GM19372 (cell line): ENCODE measurements at regions not wholly inside any gene's neighbourhood (a gene's known extent, or its start where the extent isn't known, plus 50 kb on each side); places are given as distances from the start of the nearest gene placed in this dataset.

Experiments
- ATAC-seq: cut with Tn5 transposase; IDR thresholded peaks from one replicate; pipeline ENCODE4 v1.9.1; 2021; ENCODE audit warnings: mild to moderate bottlenecking, low read depth, moderate library complexity; ENCODE audit not compliant: unreplicated experiment

DNA sequence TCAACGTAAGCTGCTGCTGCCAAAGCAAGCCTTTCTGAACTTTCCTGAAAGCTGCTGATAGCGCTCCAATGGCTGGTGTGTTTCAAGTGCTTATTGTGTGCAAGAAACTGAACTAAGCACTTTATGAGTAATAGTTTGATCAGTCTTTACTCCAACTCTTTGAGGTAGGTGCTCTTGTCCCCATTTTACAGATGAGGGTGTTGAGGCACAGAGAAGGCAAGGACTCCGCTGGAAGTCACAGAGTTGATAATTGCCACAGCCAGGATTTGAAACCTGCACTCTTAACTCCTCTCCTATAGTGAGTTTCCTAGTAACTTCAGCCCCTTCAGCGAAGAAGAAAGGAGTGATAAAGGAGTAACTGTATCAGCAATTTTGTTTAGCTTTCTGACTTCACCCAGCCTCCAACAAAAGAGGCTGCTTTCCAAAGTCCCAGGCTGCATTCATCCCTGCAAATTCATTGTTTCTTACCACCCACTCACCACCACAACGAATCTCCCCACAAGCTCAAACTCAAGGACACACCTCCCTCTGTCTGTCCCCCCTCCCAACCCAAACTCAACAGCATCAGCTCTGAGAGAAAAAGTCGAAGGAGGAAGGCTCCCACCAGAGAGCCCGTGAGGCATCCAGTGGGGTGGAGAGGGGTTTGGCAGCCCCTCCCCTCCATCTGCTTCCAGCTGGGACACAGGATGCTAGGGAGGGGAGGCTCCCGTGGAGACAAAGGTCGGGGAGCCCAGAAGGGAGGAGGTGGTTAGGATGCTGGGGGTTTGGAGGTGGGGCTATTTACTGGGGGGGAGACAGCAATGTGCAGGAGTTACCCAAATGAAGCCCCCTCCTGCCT is 139.6 kb downstream of the NAV1 start:
- no peak for ATAC-seq

DNA sequence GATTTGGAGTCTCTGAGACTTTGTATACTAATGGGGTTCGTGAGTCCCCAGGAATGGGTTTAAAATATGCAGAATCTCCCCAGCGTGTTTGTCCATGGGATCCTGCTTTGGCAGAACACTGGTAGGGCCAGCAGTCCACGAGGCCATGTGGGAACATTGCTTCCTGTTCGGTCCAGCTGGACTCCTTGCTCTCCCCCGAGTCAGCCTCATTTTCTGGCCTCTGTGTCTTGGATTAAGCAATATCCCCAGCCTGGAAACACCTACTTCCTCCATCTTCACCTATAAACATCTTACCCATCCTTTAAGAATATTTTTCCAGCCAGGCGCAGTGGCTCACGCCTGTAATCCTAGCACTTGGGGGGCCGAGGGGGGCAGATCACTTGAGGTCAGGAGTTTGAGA is 142.4 kb downstream of the NAV1 start:
- no peak for ATAC-seq

DNA sequence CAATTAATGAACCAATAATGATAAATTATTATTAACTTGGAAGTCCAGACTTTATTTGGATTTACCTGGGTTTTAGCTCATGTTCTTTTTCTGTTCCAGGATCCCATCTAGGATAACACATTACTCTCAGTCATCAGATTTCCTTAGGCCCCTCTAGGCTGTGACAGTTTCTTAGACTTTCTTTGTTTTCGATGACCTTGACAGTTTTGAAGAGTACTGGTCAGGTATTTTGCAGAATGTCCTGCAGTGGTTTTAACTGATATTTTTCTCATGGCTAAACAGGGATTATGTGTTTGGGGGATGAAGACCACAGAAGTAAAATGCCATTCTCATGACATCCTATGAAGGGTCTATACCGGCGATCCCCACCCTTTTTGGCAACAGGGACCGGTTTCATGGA is 144.0 kb downstream of the NAV1 start:
- ATAC-seq: no peak

DNA sequence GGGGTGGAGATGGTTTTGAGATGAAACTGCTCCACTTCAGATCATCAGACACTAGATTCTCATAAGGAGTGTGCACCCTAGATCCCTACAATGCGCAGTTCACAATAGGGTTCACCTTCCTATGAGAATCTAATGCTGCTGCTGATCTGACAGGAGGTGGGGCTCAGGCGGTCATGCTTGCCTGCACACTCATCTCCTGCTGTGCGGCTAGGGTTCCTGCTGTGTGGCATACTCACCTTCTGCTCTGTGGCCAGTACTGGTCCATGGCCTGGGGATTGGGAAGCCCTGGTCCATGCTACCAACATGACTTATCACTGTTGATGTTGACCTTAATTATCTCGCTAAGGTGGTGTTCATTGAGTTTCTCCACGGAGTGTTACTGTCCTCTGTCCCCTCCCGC is 144.5 kb downstream of the NAV1 start:
- no peak for ATAC-seq

DNA sequence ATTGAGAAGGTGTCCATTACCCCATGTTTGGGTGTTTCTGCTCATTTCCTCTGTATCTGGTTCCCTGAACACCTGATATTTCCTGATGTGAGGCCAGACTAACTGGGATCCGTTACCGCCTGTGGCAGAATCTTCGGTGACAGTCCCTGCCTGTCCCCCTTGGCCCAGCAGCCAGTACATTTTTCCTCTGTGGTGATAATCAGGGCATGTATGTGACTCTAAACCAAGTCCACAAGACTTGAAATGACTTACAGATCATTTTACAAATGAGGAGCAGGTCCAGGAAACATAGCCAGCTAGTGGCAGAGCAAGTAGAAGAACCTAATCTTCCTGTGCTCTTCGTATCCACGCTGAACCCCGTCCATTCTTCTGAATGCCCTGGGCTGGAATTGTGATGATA is 143.5 kb upstream of the IPO9 start:
- no peak for ATAC-seq

DNA sequence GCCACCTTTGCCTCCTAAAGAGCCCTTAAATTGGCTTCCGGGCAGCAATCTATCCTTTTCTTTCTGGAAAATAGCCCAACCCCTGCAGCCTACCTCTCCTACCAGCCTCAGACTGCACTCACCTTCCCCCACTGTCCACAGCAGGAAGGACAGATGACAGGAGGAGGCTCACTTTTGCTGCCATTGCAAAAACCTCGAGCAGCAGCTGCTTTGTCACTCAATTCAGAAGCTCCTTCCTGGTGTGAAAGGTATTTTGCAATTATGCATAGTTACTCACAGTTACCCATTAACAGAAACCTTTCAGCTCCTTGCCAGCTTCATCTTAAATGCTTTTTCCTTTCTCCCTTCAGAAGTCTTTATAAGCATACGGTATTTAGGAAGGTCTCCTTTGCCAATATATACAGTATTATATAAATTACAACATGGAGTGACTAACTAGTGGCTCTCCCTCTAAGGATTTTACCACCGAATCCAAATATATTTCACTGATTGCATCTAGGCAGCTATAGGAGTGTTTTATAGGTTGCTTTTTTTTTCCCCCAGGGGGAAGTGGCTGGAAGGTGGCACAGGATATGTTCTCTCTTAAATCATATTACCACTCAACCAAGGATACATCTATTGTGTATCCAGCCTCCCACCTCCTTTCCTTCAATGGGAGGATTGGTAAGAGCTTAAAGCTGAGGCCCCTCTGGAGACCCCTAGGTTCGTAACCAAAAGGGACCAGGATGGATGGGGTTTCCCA is 142.1 kb upstream of the IPO9 start:
- ATAC-seq: no peak

DNA sequence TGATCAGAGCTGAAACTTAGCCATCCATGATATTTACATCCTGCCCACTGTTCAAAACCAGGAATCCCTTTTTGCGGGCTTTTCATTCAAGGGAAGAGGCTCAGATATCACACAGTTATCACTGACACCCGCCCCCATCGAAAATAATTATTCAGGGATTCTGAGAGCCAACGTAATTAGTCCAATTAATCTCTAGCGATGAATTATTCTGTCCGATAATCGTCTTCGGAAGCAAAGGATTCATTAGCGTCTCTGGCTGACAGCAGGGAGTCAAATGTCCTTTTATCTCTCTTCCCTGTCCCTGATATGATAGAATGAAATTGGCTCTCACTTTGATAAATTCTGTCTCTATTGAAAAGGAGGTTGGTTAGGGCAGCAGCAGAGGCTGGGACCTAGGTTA is 140.4 kb upstream of the IPO9 start:
- ATAC-seq: no peak

DNA sequence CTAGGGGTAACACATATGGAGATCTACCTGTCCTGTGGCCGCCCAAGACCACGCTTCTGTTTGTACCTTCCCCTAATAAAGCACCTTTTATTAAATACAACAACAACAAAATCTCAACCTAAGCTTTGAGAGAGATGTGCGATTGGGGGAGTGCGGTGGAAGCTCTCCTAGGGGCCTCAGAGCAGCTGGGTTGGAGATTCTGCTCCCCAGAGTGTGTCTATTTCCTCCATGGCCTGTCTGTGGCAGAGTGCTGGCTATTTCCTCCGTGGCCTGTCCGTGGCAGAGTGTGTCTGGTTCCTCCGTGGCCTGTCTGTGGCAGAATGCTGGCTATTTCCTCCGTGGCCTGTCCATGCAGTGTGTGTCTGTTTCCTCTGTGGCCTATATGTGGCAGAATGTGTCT is 139.3 kb upstream of the IPO9 start:
- no peak for ATAC-seq

DNA sequence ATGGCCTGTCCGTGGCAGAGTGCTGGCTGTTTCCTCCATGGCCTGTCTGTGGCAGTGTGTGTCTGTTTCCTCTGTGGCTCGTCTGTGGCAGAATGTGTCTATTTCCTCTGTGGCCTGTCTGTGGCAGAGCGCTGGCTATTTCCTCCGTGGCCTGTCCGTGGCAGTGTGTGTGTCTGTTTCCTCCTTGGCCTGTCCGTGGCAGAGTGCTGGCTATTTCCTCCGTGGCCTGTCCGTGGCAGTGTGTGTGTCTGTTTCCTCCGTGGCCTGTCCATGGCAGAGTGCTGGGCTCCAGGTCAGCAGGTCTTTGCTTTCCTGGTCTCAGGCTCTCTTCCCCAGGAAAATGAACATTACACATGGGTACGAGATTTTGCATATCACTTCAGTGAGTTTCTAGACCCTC is 138.4 kb upstream of the IPO9 start:
- ATAC-seq: no peak

DNA sequence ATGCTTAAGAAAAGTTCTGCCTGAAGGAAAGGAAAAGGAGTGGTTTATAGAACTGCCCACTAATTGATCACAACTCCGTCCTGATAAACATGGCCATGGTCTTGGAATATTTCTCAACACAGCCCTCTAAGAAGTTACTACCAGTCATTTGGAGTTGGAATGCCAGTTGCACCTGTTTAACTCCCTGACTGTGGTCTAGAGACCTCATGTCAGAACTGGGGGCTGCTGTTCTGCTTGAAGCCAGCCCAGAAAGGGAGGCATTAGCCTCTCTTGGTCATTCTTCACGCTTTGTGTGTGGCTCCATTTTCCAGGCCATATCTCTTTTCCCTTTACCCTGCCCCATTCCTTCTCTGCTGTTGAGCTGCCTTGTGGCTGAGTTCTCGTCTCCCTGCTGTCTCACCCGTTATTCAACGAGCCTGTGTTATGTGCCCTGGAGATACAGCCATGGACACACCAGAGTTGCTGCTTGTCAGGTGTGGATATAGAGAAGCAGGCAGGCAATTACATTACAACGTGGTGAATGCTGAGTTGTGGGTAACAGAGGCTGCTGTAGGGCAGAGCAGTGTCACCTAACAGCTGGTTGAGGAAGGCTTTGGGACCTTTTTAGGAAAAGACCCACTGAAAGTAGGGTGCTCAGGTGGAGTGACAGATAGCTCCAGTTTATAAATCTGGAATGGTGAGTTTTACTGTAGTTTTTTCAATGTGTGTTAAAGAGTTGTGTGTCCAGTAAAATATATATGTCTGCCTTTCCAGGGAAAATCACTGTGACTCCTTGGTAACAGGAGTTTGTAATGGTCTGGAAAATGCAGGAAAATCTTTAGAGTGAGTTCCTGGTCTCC is 137.0 kb upstream of the IPO9 start:
- no peak for ATAC-seq

DNA sequence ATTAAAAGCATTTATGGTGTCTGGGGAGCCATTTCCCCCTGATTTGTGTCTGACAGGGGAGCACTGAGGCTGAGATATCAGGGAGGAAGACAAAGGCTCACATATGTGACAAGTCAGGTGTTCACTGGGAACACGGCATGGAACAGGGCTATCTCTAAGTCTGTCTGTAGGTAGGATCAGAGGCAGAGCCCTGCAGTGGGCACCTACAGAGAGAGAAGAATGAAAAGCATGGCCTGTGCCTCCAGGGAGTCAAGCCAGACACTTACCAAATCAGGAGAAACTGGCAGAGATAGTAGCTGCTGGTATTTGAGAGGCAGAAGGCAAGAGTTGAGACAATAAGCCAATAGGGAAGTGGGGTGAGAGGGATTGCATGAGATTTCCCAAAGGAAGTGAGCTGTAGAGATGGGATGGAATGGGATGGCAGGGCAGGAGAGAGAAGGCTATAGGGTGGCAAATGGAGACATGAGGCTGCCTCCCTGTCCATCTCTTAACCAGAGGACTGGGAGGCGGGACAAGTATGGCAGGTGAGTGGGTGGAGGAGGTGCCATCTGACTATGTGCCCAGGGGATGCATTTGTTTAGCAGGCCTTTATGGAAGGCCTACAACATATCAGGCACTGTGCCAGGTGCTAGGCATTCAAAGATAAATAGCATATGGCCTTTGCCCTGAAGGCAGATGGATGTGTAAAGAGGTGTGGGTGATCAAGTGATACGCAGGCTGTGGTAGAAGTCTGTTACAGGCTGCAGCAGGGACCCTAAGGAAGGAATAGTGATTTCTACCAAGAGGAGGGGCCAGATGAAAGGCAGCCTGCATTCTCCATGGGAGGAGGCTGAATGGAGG is 136.2 kb upstream of the IPO9 start:
- no peak for ATAC-seq

DNA sequence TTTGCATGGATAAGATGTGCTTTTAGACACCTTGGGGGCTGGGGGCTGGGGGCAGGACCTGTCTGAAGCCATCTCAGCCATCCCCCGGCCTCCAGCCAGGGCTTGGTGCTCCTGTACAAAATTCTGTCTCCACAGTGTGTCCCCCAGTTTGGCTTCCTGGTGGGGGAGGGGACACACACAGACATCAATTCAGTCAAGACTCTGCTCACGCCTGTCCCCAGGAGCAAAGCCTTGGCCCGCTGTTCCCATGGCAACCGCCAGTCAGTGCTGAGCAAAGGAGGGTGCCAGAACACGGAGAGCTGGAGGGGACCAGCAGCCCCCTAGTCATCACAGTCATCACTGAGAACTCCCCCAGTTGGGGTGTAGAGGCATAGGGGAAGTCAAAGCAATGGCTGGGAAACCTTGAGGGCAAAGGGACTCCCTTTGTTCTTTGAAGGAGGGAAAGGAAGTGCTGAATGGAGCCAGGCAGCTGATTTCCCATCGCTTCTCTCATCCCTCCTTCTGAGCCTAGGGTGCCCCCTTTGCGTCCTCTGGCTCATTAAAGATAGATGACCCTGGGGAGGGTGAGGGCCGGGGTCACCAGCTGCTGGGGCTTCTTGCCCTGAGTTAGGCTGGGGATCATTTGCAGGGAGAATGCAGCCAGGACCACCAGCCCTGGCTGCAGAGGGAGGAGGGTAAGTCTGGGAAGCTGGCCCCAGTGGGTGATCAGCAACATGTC is 134.9 kb upstream of the IPO9 start:
- ATAC-seq: no peak

DNA sequence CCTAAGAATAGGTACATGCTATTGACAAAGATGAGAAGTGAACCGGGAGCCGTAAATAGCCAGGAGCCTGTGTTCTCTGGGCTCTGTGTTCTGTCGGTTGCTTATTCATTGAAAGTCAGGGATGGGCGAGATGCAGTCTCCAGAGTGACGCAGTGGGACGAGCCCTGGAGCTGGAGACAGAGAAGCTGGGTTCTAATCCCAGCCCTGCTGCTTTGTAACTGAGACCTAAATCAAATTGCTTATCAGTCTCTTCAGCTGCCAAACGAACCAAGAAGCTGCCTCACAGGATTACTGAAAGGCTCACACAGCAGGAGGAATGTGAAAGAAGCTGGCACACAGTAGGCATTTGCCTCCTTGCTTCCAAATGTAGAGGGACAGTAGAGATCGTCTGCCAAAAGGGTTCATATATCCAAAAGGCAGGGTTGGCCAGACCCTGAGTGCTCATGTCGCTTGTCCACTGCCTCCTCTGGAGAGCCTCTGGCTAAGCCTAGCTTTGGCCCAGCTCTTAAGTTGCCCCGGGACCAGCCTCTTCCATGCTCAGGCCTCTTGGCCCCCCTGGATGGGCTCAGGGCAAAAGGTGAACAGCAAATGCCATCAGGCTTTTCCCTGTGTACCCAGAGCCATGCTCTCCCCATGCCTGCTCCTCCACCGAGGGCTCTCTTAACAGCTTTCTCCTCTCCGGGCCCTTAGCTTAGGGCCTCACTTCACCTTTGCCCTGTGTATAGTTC is 134.2 kb upstream of the IPO9 start:
- no peak for ATAC-seq

DNA sequence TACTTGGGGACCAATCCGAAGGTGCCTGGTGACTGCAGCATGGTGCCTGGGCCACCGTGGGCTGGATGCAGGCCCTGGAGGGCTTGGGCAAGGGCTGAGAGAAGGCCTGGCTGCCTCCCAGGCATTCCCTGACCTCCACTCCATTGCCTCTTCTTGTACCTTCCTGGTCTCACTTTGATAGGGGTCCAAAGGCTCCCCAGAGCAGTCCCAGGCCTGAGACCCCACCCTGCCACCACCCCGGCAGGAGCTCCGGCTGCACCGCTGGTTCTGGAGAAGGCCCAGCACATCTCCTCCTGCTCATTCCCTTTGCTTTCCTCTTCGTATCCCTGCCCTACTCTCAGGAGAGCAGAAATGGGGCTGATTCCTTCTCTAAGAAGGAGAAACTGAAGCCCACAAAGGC is 133.3 kb upstream of the IPO9 start:
- ATAC-seq: no peak

DNA sequence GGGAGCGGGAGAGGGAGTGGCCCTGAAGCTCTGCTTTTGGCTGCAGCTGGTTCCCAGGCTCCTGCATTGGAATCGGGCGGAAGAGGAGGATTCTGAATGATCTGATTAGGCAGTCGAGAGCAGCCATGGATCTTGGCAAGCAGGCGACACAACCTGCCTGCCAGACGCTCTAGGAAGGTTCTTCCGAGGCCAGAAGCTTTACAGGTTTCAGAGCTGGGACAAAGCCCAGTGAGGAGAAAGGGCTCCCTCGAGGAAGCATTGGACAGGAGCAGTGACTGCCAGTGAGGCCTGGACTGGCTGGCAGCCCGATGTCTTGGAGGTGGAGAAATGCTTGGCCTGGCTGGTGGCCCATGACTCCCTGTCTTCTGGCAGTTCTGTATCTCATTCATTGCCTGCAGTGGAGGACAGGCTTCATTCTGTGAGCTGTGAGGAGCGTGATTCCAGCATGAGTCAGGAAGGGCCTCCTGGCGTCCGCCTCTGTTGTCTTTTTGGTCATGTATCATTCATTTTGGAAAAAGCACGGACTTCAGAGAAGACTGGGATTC is 132.7 kb upstream of the IPO9 start:
- no peak for ATAC-seq

DNA sequence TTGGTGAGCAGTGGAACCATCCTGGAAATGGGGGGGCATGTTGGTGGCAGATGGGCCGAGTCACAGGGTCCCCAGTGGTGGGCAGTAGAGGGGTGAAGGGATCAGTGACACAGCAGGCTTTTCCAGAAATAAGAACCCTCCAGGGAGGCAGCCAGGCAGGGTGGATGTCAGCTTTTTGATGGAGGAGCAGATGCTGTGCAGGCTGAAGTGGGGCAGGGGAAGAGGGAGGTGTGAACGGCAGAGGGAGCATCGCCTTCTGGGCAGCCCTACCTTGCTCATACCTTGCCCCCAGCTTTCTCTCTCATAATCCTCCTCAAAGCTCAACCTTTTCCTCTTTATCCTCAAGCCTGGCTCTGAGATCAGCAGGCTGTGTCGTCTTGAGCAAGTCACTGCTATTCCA is 131.8 kb upstream of the IPO9 start:
- no peak for ATAC-seq

DNA sequence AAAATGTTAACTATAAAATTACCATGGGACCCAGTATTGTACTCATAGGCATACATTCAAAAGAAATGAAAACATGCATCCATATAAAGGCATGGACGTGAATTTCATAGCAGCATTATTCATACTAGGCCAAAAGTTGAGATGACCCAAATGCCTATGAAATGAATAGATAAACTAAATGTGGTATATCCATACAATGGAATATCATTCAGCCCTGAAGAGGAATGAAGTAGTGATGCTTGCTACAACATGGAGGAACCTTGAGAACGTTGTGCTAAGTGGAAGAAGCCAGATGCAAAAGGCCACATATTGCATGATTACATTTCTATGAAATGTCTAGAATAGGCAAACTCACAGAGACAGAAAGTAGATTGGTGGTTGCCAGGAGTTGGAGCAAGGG is 127.1 kb upstream of the IPO9 start:
- ATAC-seq: no peak

DNA sequence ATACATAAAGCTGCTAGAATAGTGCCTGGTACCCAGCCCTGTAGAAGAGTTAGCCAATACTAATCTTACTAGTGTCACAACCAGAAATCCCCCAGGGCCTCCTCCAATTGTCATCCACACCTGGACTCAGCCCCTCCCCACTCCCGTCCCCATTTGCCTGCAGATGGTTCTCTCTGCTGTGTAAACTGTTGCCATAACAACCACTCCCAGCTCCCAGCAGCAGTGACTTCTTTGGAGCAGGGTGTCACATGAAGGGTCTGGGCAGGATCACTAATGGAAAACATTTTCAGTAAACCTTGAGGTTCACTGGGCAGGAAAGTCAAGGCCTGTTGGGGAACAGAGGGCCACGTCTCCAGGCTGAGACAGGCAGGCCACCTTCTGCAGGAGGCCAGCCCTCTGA is 126.0 kb upstream of the IPO9 start:
- ATAC-seq: no peak
